ENCODE measurements at regions not wholly inside any gene's neighbourhood (a gene's known extent, or its start where the extent isn't known, plus 50 kb on each side); places are given as distances from the start of the nearest gene placed in this dataset.

- DNase-seq (no peak), ATAC-seq (ENCODE audit: insufficient read depth, low read depth) (no peak)
- H2AFZ ChIP-seq (ENCODE audit: low read depth, low read length) = no peak overlapping the region
- H3K4me1 ChIP-seq (ENCODE audit: insufficient read depth, low read length) = no peaks in the 10 kb centered on the region
- H3K4me2 ChIP-seq (ENCODE audit: insufficient read depth, low read length) = no peak overlapping the region
- H3K79me2 ChIP-seq (ENCODE audit: insufficient read depth, low read length) = no peaks in the 10 kb centered on the region
- no peaks in the 10 kb centered on the region for H3K9me3 ChIP-seq (ENCODE audit: insufficient read depth, low read length, severe bottlenecking)
- H3K27me3 ChIP-seq (ENCODE audit: insufficient read depth, low read length, poor library complexity) = no peaks in the 10 kb centered on the region
- TF ChIP-seq EZH2 (IDR thresholded peaks at IDR 0.05; ENCODE audit: borderline replicate concordance, low read depth, low read length, severe bottlenecking) = no peak
- H3K9ac ChIP-seq (ENCODE audit: low read depth, low read length) = no peak overlapping the region
- H4K20me1 ChIP-seq (ENCODE audit: insufficient read depth, low read length) = no peaks in the 10 kb centered on the region
- no peak overlapping the region for H3K4me3 ChIP-seq (ENCODE audit: low read depth in 1 of 2, low read length in 2 of 2)
- H3K36me3 ChIP-seq (ENCODE audit: insufficient read depth, low read length) = no peaks in the 10 kb centered on the region
- H3K27ac ChIP-seq (ENCODE audit: low read length) = no peak overlapping the region
Observed at GRCh38 chr6:167533851-167534250, 209.0 kb downstream of the TTLL2 start.

GRCh38 chr6:167537816-167538215 lies 212.9 kb downstream of the TTLL2 start:
- no peaks in the 10 kb centered on the region for H3K79me2 ChIP-seq (ENCODE audit: insufficient read depth, low read length)
- no peak for TF ChIP-seq CTCF (IDR thresholded peaks at IDR 0.05; ENCODE audit: borderline replicate concordance, extremely low read depth, low read length, poor library complexity, severe bottlenecking)
- TF ChIP-seq EZH2 (IDR thresholded peaks at IDR 0.05; ENCODE audit: borderline replicate concordance, low read depth, low read length, severe bottlenecking) = no peak
- no peak for DNase-seq
- no peak overlapping the region for H3K4me3 ChIP-seq (ENCODE audit: low read depth in 1 of 2, low read length in 2 of 2)
- no peak overlapping the region for H2AFZ ChIP-seq (ENCODE audit: low read depth, low read length)
- no peak overlapping the region for H3K4me2 ChIP-seq (ENCODE audit: insufficient read depth, low read length)
- no peaks in the 10 kb centered on the region for H4K20me1 ChIP-seq (ENCODE audit: insufficient read depth, low read length)
- H3K27me3 ChIP-seq (ENCODE audit: insufficient read depth, low read length, poor library complexity) = no peaks in the 10 kb centered on the region
- no peak for ATAC-seq (ENCODE audit: insufficient read depth, low read depth)
- no peaks in the 10 kb centered on the region for H3K36me3 ChIP-seq (ENCODE audit: insufficient read depth, low read length)
- H3K27ac ChIP-seq (ENCODE audit: low read length) = no peak overlapping the region
- H3K9ac ChIP-seq (ENCODE audit: low read depth, low read length) = no peak overlapping the region
- H3K9me3 ChIP-seq (ENCODE audit: insufficient read depth, low read length, severe bottlenecking) = no peaks in the 10 kb centered on the region
- no peaks in the 10 kb centered on the region for H3K4me1 ChIP-seq (ENCODE audit: insufficient read depth, low read length)

GRCh38 chr6:167538746-167539145 lies 213.9 kb downstream of the TTLL2 start:
- Histone ChIP-seq H3K4me3 (ENCODE audit: low read depth in 1 of 2, low read length in 2 of 2) (no peak overlapping the region), H3K27ac (ENCODE audit: low read length) (no peak overlapping the region), H3K9ac (ENCODE audit: low read depth, low read length) (no peak overlapping the region), H2AFZ (ENCODE audit: low read depth, low read length) (no peak overlapping the region), H3K4me1 (ENCODE audit: insufficient read depth, low read length) (no peaks in the 10 kb centered on the region), H3K27me3 (ENCODE audit: insufficient read depth, low read length, poor library complexity) (no peaks in the 10 kb centered on the region), H3K79me2 (ENCODE audit: insufficient read depth, low read length) (no peaks in the 10 kb centered on the region), H4K20me1 (ENCODE audit: insufficient read depth, low read length) (no peaks in the 10 kb centered on the region), H3K4me2 (ENCODE audit: insufficient read depth, low read length) (no peak overlapping the region), H3K36me3 (ENCODE audit: insufficient read depth, low read length) (no peaks in the 10 kb centered on the region), H3K9me3 (ENCODE audit: insufficient read depth, low read length, severe bottlenecking) (no peaks in the 10 kb centered on the region)
- TF ChIP-seq EZH2 (IDR thresholded peaks at IDR 0.05; ENCODE audit: borderline replicate concordance, low read depth, low read length, severe bottlenecking) = no peak
- TF ChIP-seq CTCF (IDR thresholded peaks at IDR 0.05; ENCODE audit: borderline replicate concordance, extremely low read depth, low read length, poor library complexity, severe bottlenecking) = no peak
- DNase-seq (no peak), ATAC-seq (ENCODE audit: insufficient read depth, low read depth) (no peak)

- Histone ChIP-seq H3K9me3 (ENCODE audit: insufficient read depth, low read length, severe bottlenecking) (no peaks in the 10 kb centered on the region), H3K4me3 (ENCODE audit: low read depth in 1 of 2, low read length in 2 of 2) (no peak overlapping the region), H3K27me3 (ENCODE audit: insufficient read depth, low read length, poor library complexity) (no peaks in the 10 kb centered on the region), H4K20me1 (ENCODE audit: insufficient read depth, low read length) (no peaks in the 10 kb centered on the region), H3K27ac (ENCODE audit: low read length) (no peak overlapping the region), H3K79me2 (ENCODE audit: insufficient read depth, low read length) (no peaks in the 10 kb centered on the region), H3K9ac (ENCODE audit: low read depth, low read length) (no peak overlapping the region), H3K36me3 (ENCODE audit: insufficient read depth, low read length) (no peaks in the 10 kb centered on the region), H3K4me1 (ENCODE audit: insufficient read depth, low read length) (no peaks in the 10 kb centered on the region), H2AFZ (ENCODE audit: low read depth, low read length) (no peak overlapping the region), H3K4me2 (ENCODE audit: insufficient read depth, low read length) (no peak overlapping the region)
- DNase-seq (no peak), ATAC-seq (ENCODE audit: insufficient read depth, low read depth) (no peak)
- TF ChIP-seq EZH2 (IDR thresholded peaks at IDR 0.05; ENCODE audit: borderline replicate concordance, low read depth, low read length, severe bottlenecking) = no peak
- no peak for TF ChIP-seq CTCF (IDR thresholded peaks at IDR 0.05; ENCODE audit: borderline replicate concordance, extremely low read depth, low read length, poor library complexity, severe bottlenecking)
Observed at GRCh38 chr6:167540796-167541195, 215.9 kb downstream of the TTLL2 start.
